NCI-H748 treated with DMSO at 0.1 percent for 48 hours (cell line): ENCODE measurements at regions not wholly inside any gene's neighbourhood (a gene's known extent, or its start where the extent isn't known, plus 50 kb on each side); places are given as distances from the start of the nearest gene placed in this dataset.

Source experiments
- DNase-seq: peaks from one replicate; lab custom pipeline; 2025; lab: John Stamatoyannopoulos, UW

- no peak for DNase-seq
Observed at GRCh38 chr1:62988867-62989266, 204.9 kb downstream of the ATG4C start.

- no peak for DNase-seq
Observed at GRCh38 chr1:62989497-62989896, 205.6 kb downstream of the ATG4C start.

GRCh38 chr1:62991152-62991551 is 207.2 kb downstream of the ATG4C start:
- DNase-seq: no peak

GRCh38 chr1:62993844-62994243 is 209.9 kb downstream of the ATG4C start:
- DNase-seq: no peak

GRCh38 chr1:62995173-62995572 is 211.2 kb downstream of the ATG4C start:
- DNase-seq: no peak

- DNase-seq: no peak
Observed at GRCh38 chr1:62997884-62998283, 214.0 kb downstream of the ATG4C start.

GRCh38 chr1:62998845-62999649 is 215.1 kb downstream of the ATG4C start:
- no peak for DNase-seq

GRCh38 chr1:63000508-63000907 is 216.6 kb downstream of the ATG4C start:
- no peak for DNase-seq

- DNase-seq: peak; percentile 4
Observed at GRCh38 chr1:63004868-63005267, 220.9 kb downstream of the ATG4C start.

- no peak for DNase-seq
Observed at GRCh38 chr1:63005812-63006211, 221.9 kb downstream of the ATG4C start.

- no peak for DNase-seq
Observed at GRCh38 chr1:63009421-63009820, 225.5 kb downstream of the ATG4C start.

GRCh38 chr1:63010913-63011660 is 227.2 kb downstream of the ATG4C start:
- DNase-seq: no peak

GRCh38 chr1:63012339-63012738 is 228.4 kb downstream of the ATG4C start:
- DNase-seq: no peak

- DNase-seq: no peak
Observed at GRCh38 chr1:63014267-63014666, 230.3 kb downstream of the ATG4C start.

GRCh38 chr1:63022319-63022718 is 238.4 kb downstream of the ATG4C start:
- DNase-seq: no peak

GRCh38 chr1:63023171-63023570 is 239.2 kb downstream of the ATG4C start:
- no peak for DNase-seq

GRCh38 chr1:63023637-63024036 is 239.7 kb downstream of the ATG4C start:
- DNase-seq: no peak

GRCh38 chr1:63024132-63024531 is 240.2 kb downstream of the ATG4C start:
- DNase-seq: no peak

- DNase-seq: no peak
Observed at GRCh38 chr1:63027176-63027575, 243.2 kb downstream of the ATG4C start.

- no peak for DNase-seq
Observed at GRCh38 chr1:63032171-63032570, 248.2 kb downstream of the ATG4C start.

- DNase-seq: no peak
Observed at GRCh38 chr1:63033211-63033610, 249.3 kb downstream of the ATG4C start.

- DNase-seq: no peak
Observed at GRCh38 chr1:63034256-63034655, 250.3 kb downstream of the ATG4C start.

GRCh38 chr1:63038586-63038985 is 254.7 kb downstream of the ATG4C start:
- DNase-seq: no peak
